ENCODE measurements at regions not wholly inside any gene's neighbourhood (a gene's known extent, or its start where the extent isn't known, plus 50 kb on each side); places are given as distances from the start of the nearest gene placed in this dataset.

GRCh38 chr1:115145226-115145625 lies 55.9 kb upstream of the TSPAN2 start:
- no peak for TF ChIP-seq CTCF (IDR thresholded peaks at IDR 0.05)
- no peak for TF ChIP-seq POLR2A (IDR thresholded peaks at IDR 0.05)

Data from testis (tissue), 2 donors.